ENCODE measurements at regions not wholly inside any gene's neighbourhood (a gene's known extent, or its start where the extent isn't known, plus 50 kb on each side); places are given as distances from the start of the nearest gene placed in this dataset.

- no peak overlapping the region for H2AFZ ChIP-seq (ENCODE audit: low read length)
Observed at GRCh38 chr5:118653872-118654271, 334.5 kb downstream of the DTWD2 start.

More at GRCh38 chr5:118653872-118654271, 334.5 kb downstream of the DTWD2 start:
- H3K27me3 Mint-ChIP-seq (ENCODE audit: low read depth): no peaks in the 10 kb centered on the region
- H3K18ac ChIP-seq (ENCODE audit: insufficient read length, low read depth, low read length): no peak overlapping the region
- H2BK120ac ChIP-seq (ENCODE audit: low read depth, low read length, poor library complexity, severe bottlenecking): no peak overlapping the region
- no peak for DNase-seq
- H4K91ac ChIP-seq (ENCODE audit: insufficient read length, low read depth, low read length): no peak overlapping the region
- no peak overlapping the region for H2BK12ac ChIP-seq (ENCODE audit: insufficient read length, low read depth, low read length)
- no peak overlapping the region for H3K9ac ChIP-seq (ENCODE audit: extremely low read depth, insufficient read length, low read length)
- no peak overlapping the region for H2BK5ac ChIP-seq (ENCODE audit: insufficient read length, low read length)
- H2AK5ac ChIP-seq (ENCODE audit: insufficient read length, low read length): no peak overlapping the region
- no peaks in the 10 kb centered on the region for H3K79me2 ChIP-seq (ENCODE audit: insufficient read depth, low read length)
- H2BK20ac ChIP-seq (ENCODE audit: low read depth, low read length, poor library complexity, severe bottlenecking): no peak overlapping the region
- H3K4me1 ChIP-seq (ENCODE audit: insufficient read depth, low read length): no peaks in the 10 kb centered on the region
- no peak overlapping the region for H3K4ac ChIP-seq (ENCODE audit: low read depth, low read length)
- no peak overlapping the region for H3K14ac ChIP-seq (ENCODE audit: insufficient read depth, low read length)
- no peak overlapping the region for H3T11ph ChIP-seq (ENCODE audit: low read length)
- no peaks in the 10 kb centered on the region for H3K79me1 ChIP-seq (ENCODE audit: insufficient read depth, low read depth, low read length, poor library complexity, severe bottlenecking)
- H3K27ac ChIP-seq (ENCODE audit: insufficient read length, low read depth, low read length): no peak overlapping the region
- peaks cover 19 to 31% (median 23%) of the 10 kb centered on the region in 3 experiments for H3K36me3 Mint-ChIP-seq (ENCODE audit: insufficient read depth in 1 of 3, low read depth in 3 of 3)
- no peak overlapping the region for H3K27ac Mint-ChIP-seq
- no peak overlapping the region for H3K4me3 Mint-ChIP-seq
- H3K23ac ChIP-seq (ENCODE audit: insufficient read length, low read depth, low read length): no peak overlapping the region
- peaks cover 31 to 36% of the 10 kb centered on the region in 2 experiments for H3K9me3 Mint-ChIP-seq
- H2BK15ac ChIP-seq (ENCODE audit: low read depth, low read length): no peak overlapping the region
- no CpG with 5 or more reads among the region's 1 CpG for WGBS (ENCODE audit: extremely low coverage, insufficient read length, low lambda C conversion rate)
- H3K4me2 ChIP-seq (ENCODE audit: insufficient read depth, insufficient read length, low read length): no peak overlapping the region
- no peak overlapping the region for H4K8ac ChIP-seq (replicated peaks; ENCODE audit: insufficient read length, low read depth, low read length)
- H3K27me3 ChIP-seq (ENCODE audit: insufficient read depth, low read length): no peaks in the 10 kb centered on the region
- no peak for TF ChIP-seq CTCF (conservative IDR thresholded peaks at IDR 0.05)
- no peaks in the 10 kb centered on the region for H3K4me1 Mint-ChIP-seq
- no peaks in the 10 kb centered on the region for H4K20me1 ChIP-seq (ENCODE audit: control insufficient read depth, insufficient read depth, insufficient read length)
- H3K56ac ChIP-seq (ENCODE audit: insufficient read length, low read depth, low read length): no peak overlapping the region
- no peaks in the 10 kb centered on the region for H3K23me2 ChIP-seq (ENCODE audit: insufficient read length, low read depth, low read length, poor library complexity, severe bottlenecking)
- H4K5ac ChIP-seq (ENCODE audit: insufficient read length, low read depth, low read length): no peak overlapping the region
- H3K9me3 ChIP-seq (ENCODE audit: control insufficient read depth, low read depth, low read length): peaks cover 27% of the 10 kb centered on the region
